Jurkat, Clone E6-1 (cell line): ENCODE measurements at regions not wholly inside any gene's neighbourhood (a gene's known extent, or its start where the extent isn't known, plus 50 kb on each side); places are given as distances from the start of the nearest gene placed in this dataset.

Experiments used
- DNase-seq: peaks from one replicate; pipeline ENCODE4 v3.0.0-alpha.2; 2011; ENCODE audit warnings: low read depth, low spot score
- H3K4me3 ChIP-seq: 2 replicates; pipeline ENCODE4 v1.5.1; 2011; ENCODE audit warnings: mild to moderate bottlenecking, low read length, control low read depth, moderate library complexity

GRCh38 chr9:118721923-118722322 is 647.3 kb downstream of the BRINP1 start:
- DNase-seq, result no peak
- H3K4me3 ChIP-seq, result no peak overlapping the region

DNA sequence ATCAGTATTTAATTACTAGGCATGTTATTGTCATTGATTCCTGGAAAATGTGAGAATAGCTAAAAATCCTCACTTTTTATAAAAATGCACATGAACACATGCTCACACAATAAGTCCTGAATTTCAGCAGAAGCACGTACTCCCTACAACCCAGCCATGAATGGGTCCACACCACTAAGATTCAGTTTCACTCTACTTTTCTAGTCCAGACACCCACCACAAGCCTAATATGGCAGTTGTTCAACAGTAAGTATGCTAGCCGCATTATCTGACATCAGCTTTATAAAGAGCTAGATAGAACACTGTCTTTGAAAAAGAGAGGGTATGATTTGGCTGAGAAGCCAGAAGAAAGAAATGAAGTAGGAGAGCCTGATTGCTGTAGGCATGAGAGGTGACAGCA is 639.3 kb downstream of the BRINP1 start:
- no peak for DNase-seq
- no peak overlapping the region for H3K4me3 ChIP-seq

DNA sequence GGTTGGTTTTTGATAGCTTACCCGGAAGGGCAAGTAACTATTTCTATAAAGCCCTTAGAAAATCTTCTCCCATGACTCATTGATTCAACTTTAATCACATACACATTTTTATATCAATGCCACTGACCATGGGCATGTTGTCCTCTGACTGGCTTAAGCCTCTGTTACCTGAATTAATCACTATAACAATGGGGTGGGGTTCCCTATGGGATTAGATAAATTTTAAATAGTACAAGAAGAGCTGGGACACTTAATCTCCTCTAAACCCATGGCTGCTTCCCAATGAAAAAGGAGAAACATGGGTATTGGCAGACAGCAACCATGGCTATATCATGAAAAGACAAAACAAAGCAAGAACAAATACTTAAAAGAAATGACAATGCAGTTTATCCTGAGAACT is 636.2 kb downstream of the BRINP1 start:
- no peak overlapping the region for H3K4me3 ChIP-seq
- no peak for DNase-seq

DNA sequence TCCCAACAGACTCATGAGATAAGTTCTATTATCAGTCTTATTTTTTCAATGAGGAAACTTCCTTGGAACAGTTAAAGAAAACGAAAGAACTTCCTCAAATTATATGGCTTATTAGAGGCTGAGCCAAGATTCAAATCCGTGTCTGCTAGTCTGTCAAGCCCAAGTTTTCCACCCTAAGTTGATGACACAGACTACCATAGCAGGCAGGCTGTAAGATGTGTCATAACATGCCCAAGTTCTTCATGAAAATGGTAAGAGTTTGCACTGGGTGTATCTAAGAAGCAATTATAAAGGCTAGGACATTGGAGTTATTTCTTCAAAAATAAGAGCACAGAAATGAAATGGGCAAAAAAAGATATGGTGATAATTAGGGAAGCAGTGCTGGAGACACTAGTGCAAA is 634.5 kb downstream of the BRINP1 start:
- no peak overlapping the region for H3K4me3 ChIP-seq
- DNase-seq, result no peak

GRCh38 chr9:118736406-118736805 is 632.8 kb downstream of the BRINP1 start:
- no peak for DNase-seq

GRCh38 chr9:118751077-118751847 is 618.0 kb downstream of the BRINP1 start:
- H3K4me3 ChIP-seq, result no peak overlapping the region
- DNase-seq, result no peak

More at GRCh38 chr9:118736406-118736805, 632.8 kb downstream of the BRINP1 start:
- H3K4me3 ChIP-seq, result no peak overlapping the region

GRCh38 chr9:118751848-118752223 is 617.4 kb downstream of the BRINP1 start:
- no peak overlapping the region for H3K4me3 ChIP-seq
- DNase-seq, result no peak

DNA sequence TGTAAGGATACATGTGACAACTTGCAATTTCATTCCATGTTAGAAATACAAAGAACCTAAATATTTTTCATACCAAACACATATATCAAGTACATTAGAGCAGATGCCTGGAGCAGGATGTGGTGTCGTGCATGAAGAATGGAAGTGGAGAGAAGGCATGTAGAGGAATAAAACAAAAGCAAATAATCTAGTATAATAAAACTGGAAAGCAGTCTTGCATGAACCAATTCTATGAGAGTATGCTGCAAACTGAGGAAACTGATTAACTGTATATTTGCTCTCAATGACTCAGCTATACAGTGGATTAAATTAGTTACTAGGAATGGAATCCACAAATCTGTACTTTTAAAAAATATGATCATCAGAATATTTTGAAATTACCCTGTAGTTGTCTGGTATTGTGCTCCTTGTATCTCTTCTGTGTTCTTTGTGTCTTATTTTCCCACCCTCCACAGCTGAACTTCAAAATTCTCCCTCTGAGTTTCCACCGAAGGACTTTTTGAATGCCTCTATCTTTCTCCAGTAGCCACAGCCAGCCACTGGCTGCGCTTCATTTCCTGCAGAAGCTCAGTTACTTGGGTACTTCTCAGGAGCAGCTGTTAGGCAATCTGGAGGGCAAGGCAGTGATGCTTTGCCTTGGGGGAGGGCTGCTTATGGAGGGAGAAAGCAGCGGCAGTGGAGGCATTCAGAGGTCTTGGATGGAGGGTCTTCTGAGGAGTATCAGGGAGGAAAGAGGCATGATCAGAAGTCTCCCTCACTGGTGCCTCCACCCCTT is 608.0 kb downstream of the BRINP1 start:
- H3K4me3 ChIP-seq, result no peak overlapping the region
- DNase-seq, result no peak

- no peak for DNase-seq
- H3K4me3 ChIP-seq, result no peak overlapping the region
Measured at GRCh38 chr9:118767571-118767970, 601.7 kb downstream of the BRINP1 start.

DNA sequence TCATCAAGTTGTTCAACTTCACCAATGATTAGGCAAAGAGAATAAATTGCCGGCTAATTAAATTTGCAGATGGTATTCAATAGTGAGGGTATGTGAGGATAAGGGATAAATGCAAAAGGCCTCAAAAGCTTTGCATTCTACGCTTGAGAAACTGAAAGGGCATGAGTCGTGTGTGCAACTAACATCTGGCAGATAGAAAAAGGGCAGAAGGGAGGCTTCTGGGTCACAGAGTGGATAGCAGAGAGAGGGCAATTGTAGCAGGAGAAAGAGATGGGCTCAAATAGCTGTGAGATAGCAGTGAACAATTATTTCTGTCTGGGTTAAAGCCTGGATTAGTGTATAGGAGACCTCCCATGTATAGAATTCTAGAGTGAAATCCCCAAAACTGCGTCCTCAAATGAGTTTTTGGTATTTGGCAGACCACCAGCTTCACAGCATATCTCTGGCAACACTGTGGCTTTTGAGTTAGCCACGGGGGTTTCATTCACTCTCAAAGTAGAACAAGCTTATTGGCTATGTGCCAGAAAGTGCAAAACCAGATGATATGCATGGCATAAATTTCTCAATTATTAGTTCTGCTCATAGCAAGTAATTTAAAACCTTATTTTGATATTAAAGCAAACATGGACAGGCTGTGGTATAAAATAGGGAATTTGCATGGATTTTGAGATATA is 586.3 kb downstream of the BRINP1 start:
- no peak for DNase-seq
- H3K4me3 ChIP-seq, result no peak overlapping the region

- DNase-seq, result no peak
Measured at GRCh38 chr9:118784033-118784432, 585.2 kb downstream of the BRINP1 start.

GRCh38 chr9:118785456-118785855 is 583.8 kb downstream of the BRINP1 start:
- no peak for DNase-seq
- no peak overlapping the region for H3K4me3 ChIP-seq

More at GRCh38 chr9:118784033-118784432, 585.2 kb downstream of the BRINP1 start:
- H3K4me3 ChIP-seq, result no peak overlapping the region

DNA sequence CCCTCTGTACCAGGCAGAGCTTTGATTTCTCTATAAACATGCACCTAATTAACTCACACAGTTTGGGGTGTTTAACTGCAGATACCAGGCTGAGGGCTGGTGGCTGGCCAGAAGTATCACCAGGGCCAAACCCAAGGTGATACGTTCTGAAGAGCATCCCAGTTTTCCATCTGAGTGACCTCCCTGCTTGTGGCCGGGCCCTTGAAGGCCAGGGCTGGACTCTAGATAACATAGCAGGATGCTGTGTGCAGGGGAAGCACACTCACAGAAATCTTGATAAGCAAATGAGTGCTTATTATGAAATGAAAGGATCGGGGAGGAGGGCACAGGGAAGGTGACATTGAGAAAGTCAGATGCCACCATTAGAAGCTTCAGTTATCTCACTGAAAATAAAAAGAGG is 582.4 kb downstream of the BRINP1 start:
- no peak overlapping the region for H3K4me3 ChIP-seq
- DNase-seq, result no peak

- no peak for DNase-seq
- H3K4me3 ChIP-seq, result no peak overlapping the region
Measured at GRCh38 chr9:118809160-118809625, 560.0 kb downstream of the BRINP1 start.

DNA sequence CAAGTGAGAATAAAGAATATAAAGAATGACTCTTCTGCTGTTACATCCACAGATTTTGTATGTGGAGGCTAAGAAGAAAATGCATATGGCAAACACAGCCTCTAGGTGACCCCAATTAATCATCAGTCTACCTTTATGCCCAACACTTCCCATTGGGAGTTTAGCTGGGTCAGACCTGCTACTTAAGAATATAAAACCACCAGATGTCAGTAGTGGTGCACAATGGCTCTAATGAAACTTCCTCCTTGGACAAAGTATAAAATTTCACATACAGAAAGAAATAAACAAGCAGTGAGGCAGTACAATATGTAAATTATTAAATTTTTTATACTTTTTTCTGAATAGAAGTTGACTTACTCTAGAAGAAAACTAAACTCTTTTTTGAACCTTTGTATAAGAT is 539.9 kb downstream of the BRINP1 start:
- DNase-seq, result peak; percentile 0
- H3K4me3 ChIP-seq, result no peak overlapping the region

DNA sequence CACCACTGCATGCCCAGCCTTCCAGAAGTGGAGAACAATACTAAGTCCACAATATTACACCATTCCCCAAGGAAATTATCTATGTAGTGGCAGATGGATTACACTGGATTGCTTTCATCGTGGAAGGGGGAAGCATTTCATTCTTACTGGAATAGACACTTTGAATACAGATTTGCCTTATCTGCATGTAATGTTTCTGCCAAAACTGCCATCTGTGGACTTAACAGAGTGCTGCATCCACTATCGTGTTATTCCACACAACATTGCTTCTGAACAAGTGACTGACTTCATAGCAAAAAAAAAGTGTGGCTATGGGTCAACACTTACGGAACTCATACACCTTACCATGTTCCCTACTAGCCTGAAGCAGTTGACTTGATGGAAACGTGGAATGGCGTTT is 536.9 kb downstream of the BRINP1 start:
- H3K4me3 ChIP-seq, result no peak overlapping the region
- DNase-seq, result no peak

- H3K4me3 ChIP-seq, result no peak overlapping the region
- no peak for DNase-seq
Measured at GRCh38 chr9:118836891-118837290, 532.3 kb downstream of the BRINP1 start.

- no peak for DNase-seq
- no peak overlapping the region for H3K4me3 ChIP-seq
Measured at GRCh38 chr9:118871531-118871930, 497.7 kb downstream of the BRINP1 start.

- no peak for DNase-seq
- no peak overlapping the region for H3K4me3 ChIP-seq
Measured at GRCh38 chr9:118882684-118883083, 486.6 kb downstream of the BRINP1 start.

DNA sequence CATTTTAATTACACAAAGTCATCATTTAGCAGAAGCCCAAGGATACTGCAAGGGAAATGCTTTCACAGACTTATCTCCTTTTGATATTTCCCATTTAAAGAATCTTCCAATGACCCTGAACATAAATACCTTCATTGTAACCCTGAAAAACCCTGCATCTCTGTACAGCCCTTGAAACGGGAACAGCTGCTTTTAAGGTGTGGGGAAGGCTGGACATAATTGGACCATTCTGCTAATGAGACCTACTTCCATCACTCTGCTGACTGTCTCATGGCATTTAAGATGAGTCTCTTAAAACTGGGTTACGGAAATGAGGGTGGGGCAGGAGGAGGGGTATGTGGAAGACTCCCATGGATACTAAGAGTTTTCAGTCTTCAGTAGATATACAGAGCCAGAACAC is 485.8 kb downstream of the BRINP1 start:
- no peak for DNase-seq

More for the DNA sequence above, 485.8 kb downstream of the BRINP1 start:
- H3K4me3 ChIP-seq, result no peak overlapping the region
